ENCODE measurements at regions not wholly inside any gene's neighbourhood (a gene's known extent, or its start where the extent isn't known, plus 50 kb on each side); places are given as distances from the start of the nearest gene placed in this dataset.
"Not testable (repeated sequence)": the region's sequence is repeated elsewhere in the genome, so short reads cannot be mapped to it uniquely, and the experiment has no call there.

DNA sequence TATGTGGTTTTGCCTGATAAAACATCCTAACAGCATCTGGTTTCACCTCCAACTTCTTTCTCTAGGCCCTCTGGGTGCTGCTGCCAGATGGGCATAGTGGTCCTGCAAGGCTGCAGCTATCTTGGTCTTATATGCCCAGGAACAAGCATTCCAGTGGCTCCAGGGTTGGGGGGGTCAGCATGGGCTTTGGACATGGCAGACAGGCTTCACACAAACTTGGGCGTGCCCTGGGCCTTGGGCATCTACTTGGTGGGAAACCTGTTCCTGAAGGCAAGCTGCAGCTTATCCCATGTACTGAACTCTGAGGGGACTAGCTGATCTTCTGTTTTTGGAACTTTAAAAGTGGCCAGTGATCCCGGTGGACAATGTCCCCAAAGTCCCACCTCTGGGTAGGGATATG is 54.9 kb upstream of the ZNF678 start:
- Histone ChIP-seq H3K4me1 (no peaks in the 10 kb centered on the region), H3K9me3 (no peaks in the 10 kb centered on the region), H3K27me3 (no peaks in the 10 kb centered on the region), H3K4me3 (no peak overlapping the region), H3K36me3 (no peaks in the 10 kb centered on the region), H3K27ac (no peak overlapping the region)
- WGBS (ENCODE audit: insufficient coverage, low coverage, low lambda C conversion rate, missing lambda C conversion rate), result no CpG with 5 or more reads among the region's 2 CpGs
- no peak for TF ChIP-seq POLR2A (IDR thresholded peaks at IDR 0.05)
- TF ChIP-seq, protein P1, sequence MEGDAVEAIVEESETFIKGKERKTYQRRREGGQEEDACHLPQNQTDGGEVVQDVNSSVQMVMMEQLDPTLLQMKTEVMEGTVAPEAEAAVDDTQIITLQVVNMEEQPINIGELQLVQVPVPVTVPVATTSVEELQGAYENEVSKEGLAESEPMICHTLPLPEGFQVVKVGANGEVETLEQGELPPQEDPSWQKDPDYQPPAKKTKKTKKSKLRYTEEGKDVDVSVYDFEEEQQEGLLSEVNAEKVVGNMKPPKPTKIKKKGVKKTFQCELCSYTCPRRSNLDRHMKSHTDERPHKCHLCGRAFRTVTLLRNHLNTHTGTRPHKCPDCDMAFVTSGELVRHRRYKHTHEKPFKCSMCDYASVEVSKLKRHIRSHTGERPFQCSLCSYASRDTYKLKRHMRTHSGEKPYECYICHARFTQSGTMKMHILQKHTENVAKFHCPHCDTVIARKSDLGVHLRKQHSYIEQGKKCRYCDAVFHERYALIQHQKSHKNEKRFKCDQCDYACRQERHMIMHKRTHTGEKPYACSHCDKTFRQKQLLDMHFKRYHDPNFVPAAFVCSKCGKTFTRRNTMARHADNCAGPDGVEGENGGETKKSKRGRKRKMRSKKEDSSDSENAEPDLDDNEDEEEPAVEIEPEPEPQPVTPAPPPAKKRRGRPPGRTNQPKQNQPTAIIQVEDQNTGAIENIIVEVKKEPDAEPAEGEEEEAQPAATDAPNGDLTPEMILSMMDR (IDR thresholded peaks at IDR 0.05), result no peak
- intact Hi-C loops (cut with DNase I), result no loop called here
- ATAC-seq, result no peak
- DNase-seq, result no peak

DNA sequence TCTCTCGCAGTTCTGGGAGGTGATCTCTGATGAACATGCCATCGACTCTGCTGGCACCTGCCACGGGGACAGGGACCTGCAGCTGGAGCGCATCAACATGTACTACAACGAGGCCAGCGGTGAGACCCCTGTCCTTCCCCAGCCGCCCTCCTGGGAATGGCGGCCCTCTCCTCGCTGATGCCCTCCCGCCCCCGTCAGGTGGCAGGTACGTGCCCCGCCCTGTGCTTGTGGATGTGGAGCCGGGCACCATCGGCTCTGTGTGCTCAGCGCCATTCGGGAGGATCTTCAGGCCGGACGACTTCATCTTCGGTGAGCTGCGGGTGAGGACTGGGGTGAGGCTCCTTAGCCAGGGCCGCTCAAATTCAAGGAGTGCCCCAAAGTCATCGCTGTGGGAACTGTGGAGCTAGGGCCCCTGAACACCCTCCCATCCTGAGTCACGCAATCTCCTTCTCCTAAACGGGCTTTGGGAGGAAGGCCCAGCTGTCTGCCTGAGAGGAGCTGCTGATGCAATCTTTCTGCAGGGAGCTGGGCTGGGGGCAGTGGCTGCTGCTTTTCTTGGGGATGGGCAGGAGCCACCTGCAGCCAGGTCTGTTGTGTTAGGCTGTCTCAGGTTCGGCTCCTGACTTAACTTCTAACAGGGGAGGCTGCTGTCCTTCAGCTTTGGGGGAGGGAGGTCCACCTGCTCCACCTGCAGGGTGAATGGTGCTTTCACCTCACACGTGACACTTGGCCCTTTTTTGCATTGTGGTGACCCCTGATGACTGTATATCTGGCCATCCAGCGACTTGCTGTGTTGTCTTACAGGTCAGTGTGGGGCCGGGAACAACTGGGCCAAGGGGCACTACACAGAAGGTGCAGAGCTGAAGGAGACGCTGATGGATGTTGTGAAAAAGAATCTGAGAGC is 56.6 kb upstream of the ZNF678 start:
- H3K9me3 ChIP-seq; H3K27ac ChIP-seq; DNase-seq; H3K4me1 ChIP-seq; H3K4me3 ChIP-seq; H3K27me3 ChIP-seq; H3K36me3 ChIP-seq; intact Hi-C loops (cut with DNase I): not testable (repeated sequence)
- WGBS (ENCODE audit: insufficient coverage, low coverage, low lambda C conversion rate, missing lambda C conversion rate), result no CpG with 5 or more reads among the region's 30 CpGs
- ATAC-seq, result peak in 1 of 4 donors; percentile 10

DNA sequence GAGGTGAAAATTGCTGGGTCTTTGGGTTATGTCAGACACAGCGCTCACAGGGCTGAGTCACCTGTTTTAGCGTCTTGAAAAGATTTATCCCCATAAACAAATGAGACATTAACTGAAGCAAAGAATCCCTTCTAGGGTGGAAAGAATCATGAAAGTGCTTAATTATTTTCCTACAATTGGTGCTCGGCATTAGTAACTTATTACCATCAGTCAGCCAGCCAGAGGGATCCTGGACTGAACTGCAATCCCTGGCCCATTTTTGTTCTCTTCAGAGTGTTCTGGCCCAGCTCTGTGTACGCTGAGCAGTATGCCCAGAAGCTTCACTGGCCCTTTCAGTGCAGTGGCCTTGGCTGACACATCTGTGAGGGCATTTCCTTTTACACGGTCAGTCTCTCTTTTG is 67.3 kb upstream of the ZNF678 start:
- H3K9me3 ChIP-seq; H3K36me3 ChIP-seq; DNase-seq; H3K4me3 ChIP-seq; H3K27me3 ChIP-seq; intact Hi-C loops (cut with DNase I); ATAC-seq; H3K4me1 ChIP-seq; H3K27ac ChIP-seq: not testable (repeated sequence)
- 80% methylated on average over 1 of the region's 5 CpGs for WGBS (ENCODE audit: insufficient coverage, low coverage, low lambda C conversion rate, missing lambda C conversion rate)

DNA sequence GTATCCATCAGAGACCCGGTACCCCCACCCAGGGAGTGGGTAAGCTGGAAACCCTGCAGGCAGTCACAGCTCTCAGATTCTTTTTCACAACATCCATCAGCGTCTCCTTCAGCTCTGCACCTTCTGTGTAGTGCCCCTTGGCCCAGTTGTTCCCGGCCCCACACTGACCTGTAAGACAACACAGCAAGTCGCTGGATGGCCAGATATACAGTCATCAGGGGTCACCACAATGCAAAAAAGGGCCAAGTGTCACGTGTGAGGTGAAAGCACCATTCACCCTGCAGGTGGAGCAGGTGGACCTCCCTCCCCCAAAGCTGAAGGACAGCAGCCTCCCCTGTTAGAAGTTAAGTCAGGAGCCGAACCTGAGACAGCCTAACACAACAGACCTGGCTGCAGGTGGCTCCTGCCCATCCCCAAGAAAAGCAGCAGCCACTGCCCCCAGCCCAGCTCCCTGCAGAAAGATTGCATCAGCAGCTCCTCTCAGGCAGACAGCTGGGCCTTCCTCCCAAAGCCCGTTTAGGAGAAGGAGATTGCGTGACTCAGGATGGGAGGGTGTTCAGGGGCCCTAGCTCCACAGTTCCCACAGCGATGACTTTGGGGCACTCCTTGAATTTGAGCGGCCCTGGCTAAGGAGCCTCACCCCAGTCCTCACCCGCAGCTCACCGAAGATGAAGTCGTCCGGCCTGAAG is 69.3 kb upstream of the ZNF678 start:
- H3K36me3 ChIP-seq; H3K27ac ChIP-seq; H3K4me3 ChIP-seq; DNase-seq; intact Hi-C loops (cut with DNase I); ATAC-seq; H3K9me3 ChIP-seq; H3K4me1 ChIP-seq; H3K27me3 ChIP-seq: not testable (repeated sequence)
- WGBS (ENCODE audit: insufficient coverage, low coverage, low lambda C conversion rate, missing lambda C conversion rate), result no CpG with 5 or more reads among the region's 14 CpGs

DNA sequence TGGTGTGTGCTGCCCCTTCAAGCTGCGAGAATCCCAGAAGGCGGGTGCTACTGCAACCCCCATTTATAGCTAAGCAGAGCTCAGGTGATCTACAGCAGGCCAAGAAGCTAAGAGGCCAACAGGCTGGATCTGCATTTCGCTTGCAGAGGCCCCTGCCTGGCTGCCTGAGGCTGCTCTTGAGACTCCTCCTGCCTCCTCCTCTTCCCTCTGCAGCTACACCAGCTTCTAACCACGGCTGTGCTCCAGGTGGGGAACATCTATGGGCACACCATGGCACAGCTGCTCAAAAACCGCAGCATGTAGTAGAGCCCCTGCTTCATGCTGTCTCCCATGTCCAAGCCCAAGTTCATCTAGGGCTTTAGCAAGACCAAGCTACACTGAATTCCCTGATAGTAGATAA is 72.9 kb upstream of the ZNF678 start:
- no peak for ATAC-seq
- H3K36me3 ChIP-seq, result no peaks in the 10 kb centered on the region
- DNase-seq, result no peak
- no peaks in the 10 kb centered on the region for H3K9me3 ChIP-seq
- WGBS (ENCODE audit: insufficient coverage, low coverage, low lambda C conversion rate, missing lambda C conversion rate), result 70% methylated on average over 2 of the region's 5 CpGs
- intact Hi-C loops (cut with DNase I), result no loop called here
- TF ChIP-seq, protein P1 (IDR thresholded peaks at IDR 0.05), result no peak
- no peak for TF ChIP-seq POLR2A (IDR thresholded peaks at IDR 0.05)
- H3K27ac ChIP-seq, result no peak overlapping the region
- no peaks in the 10 kb centered on the region for H3K27me3 ChIP-seq
- no peaks in the 10 kb centered on the region for H3K4me1 ChIP-seq
- no peak overlapping the region for H3K4me3 ChIP-seq

DNA sequence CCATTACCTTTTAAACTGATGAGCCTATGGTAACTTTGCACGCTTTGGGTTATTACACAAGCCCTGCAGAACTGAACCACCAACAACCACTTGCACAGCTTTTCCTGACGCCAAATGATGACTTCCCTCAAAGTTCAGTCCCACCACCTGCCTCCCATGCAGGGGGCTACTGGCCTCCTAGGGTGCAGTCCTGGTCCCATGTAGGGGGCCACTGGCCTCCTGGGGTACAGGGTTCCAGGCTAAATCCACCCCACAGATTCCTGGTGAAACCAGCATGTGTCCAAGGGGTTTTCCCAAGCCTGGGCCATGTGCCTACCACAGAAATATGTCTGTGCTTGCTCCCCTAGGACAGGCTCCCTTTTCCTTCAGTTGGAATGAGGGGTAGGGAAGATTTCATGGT is 73.4 kb upstream of the ZNF678 start:
- Histone ChIP-seq H3K4me1 (no peaks in the 10 kb centered on the region), H3K36me3 (no peaks in the 10 kb centered on the region), H3K27me3 (no peaks in the 10 kb centered on the region), H3K9me3 (no peaks in the 10 kb centered on the region), H3K27ac (no peak overlapping the region), H3K4me3 (no peak overlapping the region)
- DNase-seq (no peak), ATAC-seq (no peak)
- WGBS (ENCODE audit: insufficient coverage, low coverage, low lambda C conversion rate, missing lambda C conversion rate), result 100% methylated on average over 2 of the region's 2 CpGs
- intact Hi-C loops (cut with DNase I), result no loop called here
- TF ChIP-seq POLR2A (IDR thresholded peaks at IDR 0.05), result no peak
- TF ChIP-seq, protein P1 (IDR thresholded peaks at IDR 0.05), result no peak
